ENCODE measurements at regions not wholly inside any gene's neighbourhood (a gene's known extent, or its start where the extent isn't known, plus 50 kb on each side); places are given as distances from the start of the nearest gene placed in this dataset.

DNA sequence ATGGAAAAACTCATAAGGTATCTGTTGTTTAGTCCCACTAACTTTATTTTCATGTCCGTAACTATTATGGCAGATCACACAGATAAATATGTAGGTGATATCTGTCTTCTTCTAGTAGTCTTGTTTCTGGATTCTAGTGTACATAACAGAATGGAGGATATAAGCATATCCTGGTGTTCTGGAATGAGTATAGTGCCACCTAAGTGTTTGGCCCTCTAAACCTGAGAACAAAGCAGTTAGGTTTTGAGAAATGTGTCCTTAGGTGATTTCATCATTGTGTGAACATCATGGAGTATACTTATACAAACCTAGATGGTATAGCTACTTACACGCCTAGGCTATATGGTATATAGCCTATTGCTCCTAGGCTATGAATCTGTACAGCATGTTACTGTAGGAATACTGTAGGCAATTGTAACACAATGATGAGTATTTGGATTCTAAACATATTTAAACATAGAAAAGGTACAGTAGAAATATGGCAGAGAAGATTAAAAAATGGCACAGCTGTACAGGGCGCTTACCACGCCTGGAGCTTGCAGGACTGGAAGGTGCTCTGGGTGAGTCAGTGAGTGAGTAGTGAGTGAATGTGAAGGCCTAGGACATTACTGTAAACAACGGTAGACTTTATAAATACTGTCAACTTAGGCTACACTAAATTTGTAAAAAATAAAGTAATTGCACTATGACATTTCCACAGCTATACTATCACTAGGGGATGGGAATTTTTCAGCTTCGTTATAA lies 150.3 kb upstream of the SLC24A2 start:
- H3K4me2 ChIP-seq (ENCODE audit: insufficient read depth, low read length, poor library complexity, severe bottlenecking), result no peak overlapping the region
- H3K27me3 ChIP-seq (ENCODE audit: control insufficient read depth in 3 of 3, insufficient read depth in 3 of 3, low read depth in 1 of 3, low read length in 3 of 3), result peaks cover 0 to 4% (median 0%) of the 10 kb centered on the region in 3 experiments
- H2BK120ac ChIP-seq (ENCODE audit: low read depth, low read length), result no peak overlapping the region
- no peak for DNase-seq (ENCODE audit: low spot score)
- no peak overlapping the region for H3K9ac ChIP-seq (ENCODE audit: low read depth, low read length, poor library complexity)
- H2BK12ac ChIP-seq (ENCODE audit: low read length), result no peak overlapping the region
- H3K4me1 ChIP-seq (ENCODE audit: control insufficient read depth in 2 of 2, insufficient read depth in 1 of 2, low read depth in 1 of 2, low read length in 2 of 2), result peaks cover 4 to 6% of the 10 kb centered on the region in 2 donors
- H2AFZ ChIP-seq (ENCODE audit: low read length), result no peak overlapping the region
- H3K18ac ChIP-seq (ENCODE audit: low read length), result no peak overlapping the region
- no peak overlapping the region for H3K27ac ChIP-seq (replicated peaks; ENCODE audit: low read length)
- no peaks in the 10 kb centered on the region for H3K9me3 ChIP-seq (replicated peaks in 1 of 2; ENCODE audit: control insufficient read depth in 2 of 2, insufficient read depth in 1 of 2, low read depth in 1 of 2, low read length in 2 of 2)
- H3K14ac ChIP-seq (ENCODE audit: low read length), result no peak overlapping the region
- H4K91ac ChIP-seq (ENCODE audit: low read depth, low read length, poor library complexity), result no peak overlapping the region
- H3K79me1 ChIP-seq (ENCODE audit: low read depth, low read length), result no peaks in the 10 kb centered on the region
- H2BK15ac ChIP-seq (ENCODE audit: low read length), result no peak overlapping the region
- H3K36me3 ChIP-seq (replicated peaks in 1 of 2; ENCODE audit: control insufficient read depth in 2 of 2, insufficient read depth in 2 of 2, low read length in 2 of 2), result no peaks in the 10 kb centered on the region
- no CpG with 5 or more reads among the region's 6 CpGs for WGBS, 2 donors (ENCODE audit: extremely low coverage in 2 of 2, insufficient read length in 2 of 2, insufficient replicate concordance in 1 of 2)
- no peak overlapping the region for H4K8ac ChIP-seq (ENCODE audit: low read depth, low read length)
- no peak overlapping the region for H3K23ac ChIP-seq (ENCODE audit: low read depth, low read length, poor library complexity)
- no peak overlapping the region for H3K4ac ChIP-seq (ENCODE audit: low read length)
- H2AK5ac ChIP-seq (ENCODE audit: low read depth, low read length), result no peak overlapping the region
- no peak overlapping the region for H2BK5ac ChIP-seq (ENCODE audit: low read length)
- H3K4me3 ChIP-seq (ENCODE audit: low read length in 2 of 2), result no peak overlapping the region

- Histone ChIP-seq H2AK5ac (ENCODE audit: low read depth, low read length) (no peak overlapping the region), H3K4me1 (ENCODE audit: control insufficient read depth in 2 of 2, insufficient read depth in 1 of 2, low read depth in 1 of 2, low read length in 2 of 2) (peaks cover 6% of the 10 kb centered on the region in 2 donors), H3K27ac (replicated peaks; ENCODE audit: low read length) (no peak overlapping the region), H2AFZ (ENCODE audit: low read length) (no peak overlapping the region), H3K9me3 (replicated peaks in 1 of 2; ENCODE audit: control insufficient read depth in 2 of 2, insufficient read depth in 1 of 2, low read depth in 1 of 2, low read length in 2 of 2) (no peaks in the 10 kb centered on the region), H4K91ac (ENCODE audit: low read depth, low read length, poor library complexity) (no peak overlapping the region), H2BK15ac (ENCODE audit: low read length) (no peak overlapping the region), H3K27me3 (ENCODE audit: control insufficient read depth in 3 of 3, insufficient read depth in 3 of 3, low read depth in 1 of 3, low read length in 3 of 3) (peaks cover 0 to 4% (median 0%) of the 10 kb centered on the region in 3 experiments), H3K4me2 (ENCODE audit: insufficient read depth, low read length, poor library complexity, severe bottlenecking) (no peak overlapping the region), H3K4me3 (ENCODE audit: low read length in 2 of 2) (no peak overlapping the region), H2BK12ac (ENCODE audit: low read length) (no peak overlapping the region), H3K14ac (ENCODE audit: low read length) (no peak overlapping the region), H3K23ac (ENCODE audit: low read depth, low read length, poor library complexity) (no peak overlapping the region), H3K9ac (ENCODE audit: low read depth, low read length, poor library complexity) (no peak overlapping the region), H2BK120ac (ENCODE audit: low read depth, low read length) (no peak overlapping the region), H3K79me1 (ENCODE audit: low read depth, low read length) (no peaks in the 10 kb centered on the region), H3K18ac (ENCODE audit: low read length) (no peak overlapping the region), H2BK5ac (ENCODE audit: low read length) (no peak overlapping the region), H3K4ac (ENCODE audit: low read length) (no peak overlapping the region), H3K36me3 (replicated peaks in 1 of 2; ENCODE audit: control insufficient read depth in 2 of 2, insufficient read depth in 2 of 2, low read length in 2 of 2) (no peaks in the 10 kb centered on the region), H4K8ac (ENCODE audit: low read depth, low read length) (no peak overlapping the region)
- DNase-seq (ENCODE audit: low spot score), result no peak
- no CpG with 5 or more reads among the region's 1 CpG for WGBS, 2 donors (ENCODE audit: extremely low coverage in 2 of 2, insufficient read length in 2 of 2, insufficient replicate concordance in 1 of 2)
These were observed 148.3 kb upstream of the SLC24A2 start for GRCh38 chr9:19937121-19937520.

GRCh38 chr9:19936598-19936997 lies 147.8 kb upstream of the SLC24A2 start:
- Histone ChIP-seq H2BK15ac (ENCODE audit: low read length) (no peak overlapping the region), H2BK120ac (ENCODE audit: low read depth, low read length) (no peak overlapping the region), H3K18ac (ENCODE audit: low read length) (no peak overlapping the region), H3K27ac (replicated peaks; ENCODE audit: low read length) (no peak overlapping the region), H2BK12ac (ENCODE audit: low read length) (no peak overlapping the region), H4K8ac (ENCODE audit: low read depth, low read length) (no peak overlapping the region), H3K14ac (ENCODE audit: low read length) (no peak overlapping the region), H2BK5ac (ENCODE audit: low read length) (no peak overlapping the region), H3K4me1 (ENCODE audit: control insufficient read depth in 2 of 2, insufficient read depth in 1 of 2, low read depth in 1 of 2, low read length in 2 of 2) (peaks cover 6% of the 10 kb centered on the region in 2 donors), H3K4me3 (ENCODE audit: low read length in 2 of 2) (no peak overlapping the region), H2AFZ (ENCODE audit: low read length) (no peak overlapping the region), H3K36me3 (replicated peaks in 1 of 2; ENCODE audit: control insufficient read depth in 2 of 2, insufficient read depth in 2 of 2, low read length in 2 of 2) (no peaks in the 10 kb centered on the region), H3K4ac (ENCODE audit: low read length) (no peak overlapping the region), H3K9me3 (replicated peaks in 1 of 2; ENCODE audit: control insufficient read depth in 2 of 2, insufficient read depth in 1 of 2, low read depth in 1 of 2, low read length in 2 of 2) (no peaks in the 10 kb centered on the region), H3K4me2 (ENCODE audit: insufficient read depth, low read length, poor library complexity, severe bottlenecking) (no peak overlapping the region), H3K79me1 (ENCODE audit: low read depth, low read length) (no peaks in the 10 kb centered on the region), H4K91ac (ENCODE audit: low read depth, low read length, poor library complexity) (no peak overlapping the region), H2AK5ac (ENCODE audit: low read depth, low read length) (no peak overlapping the region), H3K23ac (ENCODE audit: low read depth, low read length, poor library complexity) (no peak overlapping the region), H3K9ac (ENCODE audit: low read depth, low read length, poor library complexity) (no peak overlapping the region), H3K27me3 (ENCODE audit: control insufficient read depth in 3 of 3, insufficient read depth in 3 of 3, low read depth in 1 of 3, low read length in 3 of 3) (peaks cover 0 to 4% (median 0%) of the 10 kb centered on the region in 3 experiments)
- DNase-seq (ENCODE audit: low spot score), result no peak
- no CpG with 5 or more reads among the region's 1 CpG for WGBS, 2 donors (ENCODE audit: extremely low coverage in 2 of 2, insufficient read length in 2 of 2, insufficient replicate concordance in 1 of 2)

GRCh38 chr9:19935422-19935821 lies 146.6 kb upstream of the SLC24A2 start:
- Histone ChIP-seq H4K8ac (ENCODE audit: low read depth, low read length) (no peak overlapping the region), H3K4me1 (ENCODE audit: control insufficient read depth in 2 of 2, insufficient read depth in 1 of 2, low read depth in 1 of 2, low read length in 2 of 2) (peaks cover 0 to 4% of the 10 kb centered on the region in 2 donors), H3K14ac (ENCODE audit: low read length) (no peak overlapping the region), H3K4ac (ENCODE audit: low read length) (no peak overlapping the region), H3K23ac (ENCODE audit: low read depth, low read length, poor library complexity) (no peak overlapping the region), H3K9ac (ENCODE audit: low read depth, low read length, poor library complexity) (no peak overlapping the region), H4K91ac (ENCODE audit: low read depth, low read length, poor library complexity) (no peak overlapping the region), H2BK5ac (ENCODE audit: low read length) (no peak overlapping the region), H3K18ac (ENCODE audit: low read length) (no peak overlapping the region), H2BK120ac (ENCODE audit: low read depth, low read length) (no peak overlapping the region), H3K79me1 (ENCODE audit: low read depth, low read length) (no peaks in the 10 kb centered on the region), H2AFZ (ENCODE audit: low read length) (no peak overlapping the region), H2BK12ac (ENCODE audit: low read length) (no peak overlapping the region), H3K9me3 (replicated peaks in 1 of 2; ENCODE audit: control insufficient read depth in 2 of 2, insufficient read depth in 1 of 2, low read depth in 1 of 2, low read length in 2 of 2) (no peaks in the 10 kb centered on the region), H3K4me3 (ENCODE audit: low read length in 2 of 2) (no peak overlapping the region), H3K27ac (replicated peaks; ENCODE audit: low read length) (no peak overlapping the region), H3K4me2 (ENCODE audit: insufficient read depth, low read length, poor library complexity, severe bottlenecking) (no peak overlapping the region), H3K36me3 (replicated peaks in 1 of 2; ENCODE audit: control insufficient read depth in 2 of 2, insufficient read depth in 2 of 2, low read length in 2 of 2) (no peaks in the 10 kb centered on the region), H2AK5ac (ENCODE audit: low read depth, low read length) (no peak overlapping the region), H3K27me3 (ENCODE audit: control insufficient read depth in 3 of 3, insufficient read depth in 3 of 3, low read depth in 1 of 3, low read length in 3 of 3) (peaks cover 0 to 4% (median 0%) of the 10 kb centered on the region in 3 experiments), H2BK15ac (ENCODE audit: low read length) (no peak overlapping the region)
- no peak for DNase-seq (ENCODE audit: low spot score)
- WGBS, 2 donors (ENCODE audit: extremely low coverage in 2 of 2, insufficient read length in 2 of 2, insufficient replicate concordance in 1 of 2), result no CpG with 5 or more reads among the region's 4 CpGs

Data from neuronal stem cell (in vitro differentiated cells).